SK-N-SH treated with all-trans-retinoic acid at 6 μM for 48 hours (cell line): ENCODE measurements at regions not wholly inside any gene's neighbourhood (a gene's known extent, or its start where the extent isn't known, plus 50 kb on each side); places are given as distances from the start of the nearest gene placed in this dataset.

Experiments
- ATAC-seq: fragments of 200-7000 bp; cut with Tn5 transposase; 3 replicates; pipeline ENCODE4 v1.9.1; 2020; ENCODE audit warnings: mild to moderate bottlenecking, moderate library complexity
- CREB5 ChIP-seq: fragments of 250-450 bp; sonication (Bioruptor Pico); IDR thresholded peaks from 2 replicates; pipeline ENCODE4 v1.5.1; 2020; ENCODE audit warnings: low read depth, mild to moderate bottlenecking, moderate library complexity
- CSDC2 ChIP-seq: fragments of 250-450 bp; sonication (Bioruptor Pico); IDR thresholded peaks from 2 replicates; pipeline ENCODE4 v1.5.0; 2020; ENCODE audit warnings: mild to moderate bottlenecking, moderate library complexity
- CSRNP3 ChIP-seq: fragments of 250-450 bp; sonication (Bioruptor Pico); IDR thresholded peaks from 2 replicates; pipeline ENCODE4 v1.5.1; 2021; ENCODE audit warnings: mild to moderate bottlenecking, moderate library complexity
- ISL1 ChIP-seq: fragments of 250-450 bp; sonication (Bioruptor Pico); IDR thresholded peaks from 2 replicates; pipeline ENCODE4 v2.1.2; 2022; ENCODE audit warnings: mild to moderate bottlenecking, moderate library complexity
- OSR1 ChIP-seq: fragments of 250-450 bp; sonication (Bioruptor Pico); IDR thresholded peaks from 2 replicates; pipeline ENCODE4 v1.8.0; 2022; ENCODE audit warnings: moderate library complexity, mild to moderate bottlenecking, inconsistent platforms
- PATZ1 ChIP-seq: fragments of 250-450 bp; sonication (Bioruptor Pico); IDR thresholded peaks from 2 replicates; pipeline ENCODE4 v1.8.0; 2020; ENCODE audit warnings: mild to moderate bottlenecking, moderate library complexity, borderline replicate concordance
- POU6F1 ChIP-seq: fragments of 250-450 bp; sonication (Bioruptor Pico); IDR thresholded peaks from 2 replicates; pipeline ENCODE4 v1.8.0; 2021; ENCODE audit warnings: low read depth, mild to moderate bottlenecking, moderate library complexity, borderline replicate concordance
- PPARA ChIP-seq: fragments of 250-450 bp; sonication (Bioruptor Pico); IDR thresholded peaks from 2 replicates; pipeline ENCODE4 v1.5.0; 2020; ENCODE audit warnings: mild to moderate bottlenecking, borderline replicate concordance
- TCF4 ChIP-seq: fragments of 250-450 bp; sonication (Bioruptor Pico); IDR thresholded peaks from 2 replicates; pipeline ENCODE4 v1.8.0; 2021; ENCODE audit warnings: mild to moderate bottlenecking, moderate library complexity, borderline replicate concordance
- TOX ChIP-seq: fragments of 250-450 bp; sonication (Bioruptor Pico); IDR thresholded peaks from 2 replicates; pipeline ENCODE4 v1.8.0; 2021; ENCODE audit warnings: mild to moderate bottlenecking, moderate library complexity, borderline replicate concordance
- TSHZ2 ChIP-seq: fragments of 250-450 bp; sonication (Bioruptor Pico); IDR thresholded peaks from 2 replicates; pipeline ENCODE4 v1.5.0; 2020; ENCODE audit warnings: mild to moderate bottlenecking, moderate library complexity
- ZFP3 ChIP-seq: fragments of 250-450 bp; sonication (Bioruptor Pico); IDR thresholded peaks from 2 replicates; pipeline ENCODE4 v1.5.0; 2020; ENCODE audit warnings: mild to moderate bottlenecking, moderate library complexity
- ZFP30 ChIP-seq: fragments of 450-650 bp; formaldehyde crosslinking; IDR thresholded peaks from 2 replicates; pipeline ENCODE4 v1.5.0; 2022; ENCODE audit warnings: mild to moderate bottlenecking, moderate library complexity
- ZNF565 ChIP-seq: fragments of 450-650 bp; formaldehyde crosslinking; conservative IDR thresholded peaks from 2 replicates; pipeline ENCODE4 v1.5.0; 2020; ENCODE audit warnings: low read depth, mild to moderate bottlenecking, moderate library complexity
- ZNF70 ChIP-seq: fragments of 450-650 bp; formaldehyde crosslinking; IDR thresholded peaks from 2 replicates; pipeline ENCODE4 v1.5.0; 2020; ENCODE audit warnings: mild to moderate bottlenecking, moderate library complexity
- ZNF8 ChIP-seq: fragments of 450-650 bp; formaldehyde crosslinking; IDR thresholded peaks from 2 replicates; pipeline ENCODE4 v1.5.0; 2020; ENCODE audit warnings: mild to moderate bottlenecking, moderate library complexity

- ATAC-seq, result no peak
- TF ChIP-seq ZNF70 (CRISPR knock-in tag), result no peak
- TF ChIP-seq CSDC2 (CRISPR knock-in tag), result no peak
- no peak for TF ChIP-seq OSR1
- no peak for TF ChIP-seq POU6F1 (CRISPR knock-in tag)
- TF ChIP-seq TCF4 (CRISPR knock-in tag), result peak; percentile 92
- TF ChIP-seq CSRNP3 (CRISPR knock-in tag), result no peak
- peak; percentile 80; the same call in 1 of the 2 replicates for TF ChIP-seq TSHZ2 (CRISPR knock-in tag)
- no peak for TF ChIP-seq PPARA (CRISPR knock-in tag)
- no peak for TF ChIP-seq ISL1 (CRISPR knock-in tag)
- TF ChIP-seq CREB5 (CRISPR knock-in tag), result no peak
- no peak for TF ChIP-seq ZNF565 (CRISPR knock-in tag)
- TF ChIP-seq ZFP30 (CRISPR knock-in tag), result no peak
Measured at GRCh38 chr20:6228302-6228843, 105.5 kb upstream of the FERMT1 start.

- TF ChIP-seq ZNF8 (CRISPR knock-in tag) (no peak), ZFP30 (CRISPR knock-in tag) (no peak), TSHZ2 (CRISPR knock-in tag) (no peak), POU6F1 (CRISPR knock-in tag) (no peak), CSRNP3 (CRISPR knock-in tag) (no peak), ISL1 (CRISPR knock-in tag) (no peak), CSDC2 (CRISPR knock-in tag) (no peak), PATZ1 (CRISPR knock-in tag) (no peak), ZFP3 (CRISPR knock-in tag) (no peak), TOX (CRISPR knock-in tag) (no peak)
- ATAC-seq, result no peak
Measured at GRCh38 chr20:6213311-6213710, 90.5 kb upstream of the FERMT1 start.
